WTC11 (cell line): ENCODE measurements at regions not wholly inside any gene's neighbourhood (a gene's known extent, or its start where the extent isn't known, plus 50 kb on each side); places are given as distances from the start of the nearest gene placed in this dataset.

ENCODE experiments used
- ATAC-seq: fragments of 200-7000 bp; cut with Tn5 transposase; 2 replicates; pipeline ENCODE4 v1.10.0; 2021; ENCODE audit warnings: mild to moderate bottlenecking, moderate library complexity
- CTCF ChIA-PET: fragments of 300-600 bp; sonication (Branson Sonifier 250); formaldehyde crosslinking; loops from one replicate; lab custom pipeline; 2021; ENCODE audit warnings: antibody characterized with exemption; lab: Charles Lee
- POLR2A ChIA-PET: fragments of 350-600 bp; sonication (Branson Sonifier 250); formaldehyde crosslinking; loops from one replicate; lab custom pipeline; 2021; ENCODE audit warnings: antibody characterized with exemption; lab: Charles Lee
- DNase-seq: peaks from one replicate; pipeline ENCODE4 v3.0.0; 2021; ENCODE audit warnings: low spot score
- H3K27ac Mint-ChIP-seq: 2 replicates; pipeline ENCODE4 v1.8.0; 2021; ENCODE audit warnings: mixed read lengths
- H3K27me3 Mint-ChIP-seq: 2 replicates; pipeline ENCODE4 v1.8.0; 2021; ENCODE audit warnings: low read depth, mild to moderate bottlenecking, moderate library complexity, mixed read lengths
- H3K36me3 Mint-ChIP-seq: 2 replicates; pipeline ENCODE4 v1.8.0; 2021; ENCODE audit warnings: mixed read lengths
- H3K4me1 Mint-ChIP-seq: 2 replicates; pipeline ENCODE4 v1.8.0; 2022; ENCODE audit warnings: mixed read lengths
- H3K4me3 Mint-ChIP-seq: 2 replicates; pipeline ENCODE4 v1.8.0; 2021; ENCODE audit warnings: mild to moderate bottlenecking, moderate library complexity, mixed read lengths
- H3K9me3 Mint-ChIP-seq: 2 replicates; pipeline ENCODE4 v1.8.0; 2021; ENCODE audit warnings: mixed read lengths
- ATF1 ChIP-seq: sonication (generic); formaldehyde crosslinking; IDR thresholded peaks from 2 replicates; pipeline ENCODE4 v1.8.1; 2023; ENCODE audit warnings: mild to moderate bottlenecking, moderate library complexity, missing genetic modification reagents
- ATF6 ChIP-seq: sonication (generic); formaldehyde crosslinking; IDR thresholded peaks from 2 replicates; pipeline ENCODE4 v1.8.1; 2023; ENCODE audit warnings: mild to moderate bottlenecking, missing genetic modification reagents
- CDX4 ChIP-seq: fragments of 250-450 bp; sonication (Bioruptor Pico); IDR thresholded peaks from 2 replicates; pipeline ENCODE4 v1.9.0; 2021; ENCODE audit warnings: moderate library complexity, mild to moderate bottlenecking, inconsistent platforms, borderline replicate concordance
- CTCF ChIP-seq: fragments of 200-600 bp; IDR thresholded peaks from 2 replicates; pipeline ENCODE4 v1.8.0; 2022; ENCODE audit warnings: antibody characterized with exemption
- EMX1 ChIP-seq: fragments of 250-450 bp; sonication (Bioruptor Pico); IDR thresholded peaks from 2 replicates; pipeline ENCODE4 v1.8.0; 2021; ENCODE audit warnings: mild to moderate bottlenecking
- FOXP4 ChIP-seq: sonication (generic); formaldehyde crosslinking; IDR thresholded peaks from 2 replicates; pipeline ENCODE4 v1.8.0; 2022; ENCODE audit warnings: mild to moderate bottlenecking, missing genetic modification reagents
- JAZF1 ChIP-seq: fragments of 250-450 bp; sonication (Bioruptor Pico); IDR thresholded peaks from 2 replicates; pipeline ENCODE4 v1.9.0; 2021; ENCODE audit warnings: moderate library complexity, mild to moderate bottlenecking, inconsistent platforms
- PREB ChIP-seq: sonication (generic); formaldehyde crosslinking; IDR thresholded peaks from 2 replicates; pipeline ENCODE4 v1.8.1; 2022; ENCODE audit warnings: mild to moderate bottlenecking, missing genetic modification reagents, moderate library complexity, borderline replicate concordance
- TEAD4 ChIP-seq: sonication (generic); formaldehyde crosslinking; IDR thresholded peaks from 2 replicates; pipeline ENCODE4 v1.8.0; 2022; ENCODE audit warnings: mild to moderate bottlenecking, missing genetic modification reagents
- ZBTB21 ChIP-seq: sonication (generic); formaldehyde crosslinking; IDR thresholded peaks from 2 replicates; pipeline ENCODE4 v1.8.1; 2023; ENCODE audit warnings: mild to moderate bottlenecking, missing genetic modification reagents, borderline replicate concordance
- ZNF425 ChIP-seq: fragments of 250-450 bp; sonication (Bioruptor Pico); conservative IDR thresholded peaks from 2 replicates; pipeline ENCODE4 v1.9.0; 2021; ENCODE audit warnings: mild to moderate bottlenecking
- ZNF512 ChIP-seq: sonication (generic); formaldehyde crosslinking; IDR thresholded peaks from 2 replicates; pipeline ENCODE4 v1.8.1; 2022; ENCODE audit warnings: missing genetic modification reagents, borderline replicate concordance
- ZSCAN18 ChIP-seq: fragments of 250-450 bp; sonication (Bioruptor Pico); IDR thresholded peaks from 2 replicates; pipeline ENCODE4 v2.1.2; 2022; ENCODE audit warnings: mild to moderate bottlenecking, moderate library complexity

GRCh38 chr22:49096476-49096875 is 731.2 kb downstream of the BRD1 start:
- POLR2A ChIA-PET: no interaction called here
- CTCF ChIA-PET: no interaction called here
- Mint-ChIP-seq H3K4me3 (no peak overlapping the region), H3K27ac (no peak overlapping the region), H3K27me3 (no peaks in the 10 kb centered on the region), H3K4me1 (no peaks in the 10 kb centered on the region), H3K36me3 (no peaks in the 10 kb centered on the region), H3K9me3 (peaks cover 5% of the 10 kb centered on the region)
- ATAC-seq (no peak), DNase-seq (no peak)
- TF ChIP-seq FOXP4 (CRISPR knock-in tag) (no peak), PREB (CRISPR knock-in tag) (no peak), ZNF425 (CRISPR knock-in tag) (no peak), ZSCAN18 (CRISPR knock-in tag) (no peak), ATF6 (CRISPR knock-in tag) (no peak), ZBTB21 (CRISPR knock-in tag) (no peak), EMX1 (CRISPR knock-in tag) (no peak), ATF1 (CRISPR knock-in tag) (no peak), TEAD4 (CRISPR knock-in tag) (no peak), ZNF512 (CRISPR knock-in tag) (no peak), CTCF (no peak)

- TF ChIP-seq CDX4 (CRISPR knock-in tag) (no peak), JAZF1 (no peak)
- H3K4me1 Mint-ChIP-seq: no peaks in the 10 kb centered on the region
- H3K36me3 Mint-ChIP-seq: no peaks in the 10 kb centered on the region
- peaks cover 5% of the 10 kb centered on the region for H3K9me3 Mint-ChIP-seq
- CTCF ChIA-PET: no interaction called here
- H3K27ac Mint-ChIP-seq: no peak overlapping the region
- POLR2A ChIA-PET: no interaction called here
- no peak overlapping the region for H3K4me3 Mint-ChIP-seq
- ATAC-seq (no peak), DNase-seq (no peak)
- H3K27me3 Mint-ChIP-seq: peaks cover 3% of the 10 kb centered on the region; the same call in 1 of the 2 replicates
These were observed 732.3 kb downstream of the BRD1 start for GRCh38 chr22:49095366-49095765.
